ENCODE measurements at regions not wholly inside any gene's neighbourhood (a gene's known extent, or its start where the extent isn't known, plus 50 kb on each side); places are given as distances from the start of the nearest gene placed in this dataset.

DNA sequence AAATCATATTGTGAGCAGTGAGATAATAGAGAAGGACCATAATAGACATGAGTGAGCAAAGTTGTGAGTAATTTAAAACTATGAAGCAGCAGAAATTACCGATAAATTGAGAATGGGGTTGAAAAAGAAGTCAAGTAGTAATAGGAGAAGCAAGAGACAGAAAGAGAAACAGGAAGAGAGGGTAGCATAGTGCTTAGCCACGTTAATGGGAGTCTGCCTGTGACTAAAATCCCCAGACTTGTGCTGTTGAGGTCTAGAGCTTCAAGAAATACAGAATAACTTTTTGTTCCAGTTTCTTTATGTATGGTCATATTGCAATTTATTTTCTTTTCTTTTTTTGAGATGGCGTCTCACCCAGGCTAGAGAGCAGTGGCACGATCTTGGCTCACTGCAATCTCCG is 368.7 kb downstream of the METTL15 start:
- TF ChIP-seq, protein P1, sequence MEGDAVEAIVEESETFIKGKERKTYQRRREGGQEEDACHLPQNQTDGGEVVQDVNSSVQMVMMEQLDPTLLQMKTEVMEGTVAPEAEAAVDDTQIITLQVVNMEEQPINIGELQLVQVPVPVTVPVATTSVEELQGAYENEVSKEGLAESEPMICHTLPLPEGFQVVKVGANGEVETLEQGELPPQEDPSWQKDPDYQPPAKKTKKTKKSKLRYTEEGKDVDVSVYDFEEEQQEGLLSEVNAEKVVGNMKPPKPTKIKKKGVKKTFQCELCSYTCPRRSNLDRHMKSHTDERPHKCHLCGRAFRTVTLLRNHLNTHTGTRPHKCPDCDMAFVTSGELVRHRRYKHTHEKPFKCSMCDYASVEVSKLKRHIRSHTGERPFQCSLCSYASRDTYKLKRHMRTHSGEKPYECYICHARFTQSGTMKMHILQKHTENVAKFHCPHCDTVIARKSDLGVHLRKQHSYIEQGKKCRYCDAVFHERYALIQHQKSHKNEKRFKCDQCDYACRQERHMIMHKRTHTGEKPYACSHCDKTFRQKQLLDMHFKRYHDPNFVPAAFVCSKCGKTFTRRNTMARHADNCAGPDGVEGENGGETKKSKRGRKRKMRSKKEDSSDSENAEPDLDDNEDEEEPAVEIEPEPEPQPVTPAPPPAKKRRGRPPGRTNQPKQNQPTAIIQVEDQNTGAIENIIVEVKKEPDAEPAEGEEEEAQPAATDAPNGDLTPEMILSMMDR (IDR thresholded peaks at IDR 0.05; ENCODE audit: insufficient read depth, low read length), result no peak
- H3K4me3 ChIP-seq (ENCODE audit: low read depth, low read length), result no peak overlapping the region
- no peak for DNase-seq (ENCODE audit: low read depth)

DNA sequence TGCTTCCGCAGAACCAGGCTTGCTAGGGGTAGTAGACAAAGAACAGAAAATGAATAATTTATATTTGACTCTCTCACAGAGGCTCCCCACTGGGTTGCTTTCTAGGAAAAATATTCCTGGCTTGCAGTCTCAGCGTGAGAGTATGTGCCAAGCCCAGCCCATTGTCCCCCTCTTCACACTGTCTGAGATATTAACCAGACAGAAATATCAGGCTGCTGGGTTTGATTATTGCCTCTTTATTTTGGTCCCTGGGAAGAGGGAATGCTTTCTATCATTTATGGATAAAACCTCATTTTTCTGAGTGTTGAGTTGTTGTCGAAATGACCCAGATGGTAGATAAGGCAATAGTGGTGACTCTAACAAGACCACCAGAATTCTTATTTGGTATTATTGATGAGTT is 367.9 kb downstream of the METTL15 start:
- peak; percentile 17 for DNase-seq (ENCODE audit: low read depth)
- no peak overlapping the region for H3K4me3 ChIP-seq (ENCODE audit: low read depth, low read length)
- TF ChIP-seq, protein P1 (IDR thresholded peaks at IDR 0.05; ENCODE audit: insufficient read depth, low read length), result no peak

DNA sequence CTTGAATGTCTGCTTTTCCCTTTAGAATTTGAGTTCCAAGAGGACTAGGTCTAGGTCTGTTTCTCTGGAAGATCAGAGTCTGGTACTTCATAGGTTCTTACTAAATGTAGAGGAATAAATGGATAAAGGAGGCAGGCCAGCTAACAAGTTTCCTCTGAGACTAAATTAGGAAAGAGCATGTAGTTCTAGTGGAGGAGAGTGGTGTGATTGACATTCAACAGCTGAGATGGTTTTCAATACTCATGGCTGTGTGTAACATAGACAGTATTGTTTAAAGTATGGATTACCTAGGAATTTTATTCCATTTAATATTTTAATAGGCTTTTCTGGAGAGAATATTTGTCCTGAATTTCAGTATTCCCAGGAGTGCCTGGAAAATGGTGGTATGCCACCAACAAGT is 364.7 kb downstream of the METTL15 start:
- TF ChIP-seq, protein P1 (IDR thresholded peaks at IDR 0.05; ENCODE audit: insufficient read depth, low read length), result no peak
- no peak overlapping the region for H3K4me3 ChIP-seq (ENCODE audit: low read depth, low read length)
- DNase-seq (ENCODE audit: low read depth), result no peak

DNA sequence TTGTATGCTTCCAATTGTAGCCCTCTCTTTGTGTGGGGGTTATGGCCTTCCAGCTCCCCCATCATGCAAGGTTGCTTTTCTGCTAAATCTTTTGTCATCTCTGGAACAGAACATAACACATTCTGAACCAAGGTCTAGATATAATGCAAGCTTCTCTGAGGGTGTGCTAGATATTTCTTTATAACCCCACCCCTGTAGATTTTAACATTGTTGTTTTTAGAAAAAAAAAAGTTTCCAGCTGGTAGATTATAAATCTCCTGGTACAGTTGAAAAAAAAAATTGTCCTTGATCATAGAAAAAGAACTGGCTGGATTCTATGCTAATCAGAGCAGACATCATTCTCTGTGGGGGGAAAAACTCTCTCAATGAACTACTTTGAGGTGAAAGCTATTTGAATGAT is 363.3 kb downstream of the METTL15 start:
- no peak for DNase-seq (ENCODE audit: low read depth)
- TF ChIP-seq, protein P1 (IDR thresholded peaks at IDR 0.05; ENCODE audit: insufficient read depth, low read length), result no peak
- H3K4me3 ChIP-seq (ENCODE audit: low read depth, low read length), result no peak overlapping the region

GRCh38 chr11:28470180-28470579 is 362.0 kb downstream of the METTL15 start:
- DNase-seq (ENCODE audit: low read depth), result no peak
- TF ChIP-seq, protein P1 (IDR thresholded peaks at IDR 0.05; ENCODE audit: insufficient read depth, low read length), result no peak
- H3K4me3 ChIP-seq (ENCODE audit: low read depth, low read length), result no peak overlapping the region

DNA sequence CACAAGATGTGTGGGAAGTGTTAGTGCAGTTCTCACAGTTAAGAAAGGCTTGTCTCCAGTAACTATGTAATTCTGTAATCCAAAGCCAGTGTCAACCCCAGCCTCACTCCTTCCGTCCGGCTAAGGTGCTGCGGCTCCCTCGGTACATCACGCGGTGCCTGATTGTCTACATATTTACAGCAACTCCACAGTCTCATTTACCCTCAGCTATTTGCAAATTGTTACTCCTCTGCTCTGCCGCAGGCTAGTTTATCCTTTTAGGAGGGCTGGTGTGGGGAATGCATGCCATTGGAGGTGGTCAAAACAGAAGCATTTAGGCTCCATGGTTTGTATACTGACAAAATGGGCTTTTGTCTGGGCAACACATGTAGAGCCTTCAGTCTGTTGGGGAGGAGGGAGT is 358.3 kb downstream of the METTL15 start:
- TF ChIP-seq, protein P1 (IDR thresholded peaks at IDR 0.05; ENCODE audit: insufficient read depth, low read length), result no peak
- no peak overlapping the region for H3K4me3 ChIP-seq (ENCODE audit: low read depth, low read length)
- DNase-seq (ENCODE audit: low read depth), result no peak

DNA sequence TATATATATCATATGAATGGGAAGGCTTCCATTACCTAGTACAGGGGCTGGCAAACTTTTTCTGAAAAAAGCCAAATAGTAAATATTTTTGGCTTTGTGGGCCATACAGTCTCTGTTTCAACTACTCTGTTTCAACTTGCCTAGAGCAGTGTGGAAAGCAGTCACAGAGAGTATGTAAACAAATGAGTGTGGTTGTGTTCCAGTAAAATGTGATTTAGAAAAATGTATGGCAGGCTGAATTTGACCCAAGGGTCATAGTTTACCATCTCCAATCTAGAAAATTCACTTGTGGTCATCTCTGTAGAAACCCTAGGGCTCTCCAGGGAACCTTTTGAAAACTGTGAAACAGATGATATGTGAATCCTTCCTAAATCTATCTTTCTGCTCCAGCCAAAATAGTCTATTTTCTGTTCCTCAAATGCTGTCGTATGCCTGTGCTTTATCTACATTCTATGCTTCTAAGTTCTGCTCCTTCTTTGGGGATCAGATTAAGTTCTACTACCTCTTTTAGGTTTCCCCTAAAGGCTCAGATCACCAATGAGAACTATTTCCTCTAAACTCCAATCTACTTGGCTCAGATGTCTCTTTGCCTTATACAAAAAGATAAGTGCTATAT is 356.2 kb downstream of the METTL15 start:
- TF ChIP-seq, protein P1 (IDR thresholded peaks at IDR 0.05; ENCODE audit: insufficient read depth, low read length), result no peak
- H3K4me3 ChIP-seq (ENCODE audit: low read depth, low read length), result no peak overlapping the region
- DNase-seq (ENCODE audit: low read depth), result peak; percentile 60
